ENCODE measurements at regions not wholly inside any gene's neighbourhood (a gene's known extent, or its start where the extent isn't known, plus 50 kb on each side); places are given as distances from the start of the nearest gene placed in this dataset.
"Not testable (repeated sequence)": the region's sequence is repeated elsewhere in the genome, so short reads cannot be mapped to it uniquely, and the experiment has no call there.

- DNase-seq (ENCODE audit: low read depth), result no peak
Measured at GRCh38 chr10:6734286-6734685, 154.2 kb upstream of the PRKCQ start.

- DNase-seq (ENCODE audit: low read depth), result no peak
Measured at GRCh38 chr10:6729861-6730344, 149.8 kb upstream of the PRKCQ start.

GRCh38 chr10:6729071-6729774 lies 149.1 kb upstream of the PRKCQ start:
- peak; percentile 36 for DNase-seq (ENCODE audit: low read depth)

- DNase-seq (ENCODE audit: low read depth), result no peak
Measured at GRCh38 chr10:6726924-6727323, 146.8 kb upstream of the PRKCQ start.

- no peak for DNase-seq (ENCODE audit: low read depth)
Measured at GRCh38 chr10:6722616-6723004, 142.5 kb upstream of the PRKCQ start.

- peak; percentile 57 for DNase-seq (ENCODE audit: low read depth)
Measured at GRCh38 chr10:6721964-6722615, 142.0 kb upstream of the PRKCQ start.

GRCh38 chr10:6721480-6721879 lies 141.4 kb upstream of the PRKCQ start:
- DNase-seq (ENCODE audit: low read depth), result peak; percentile 88

- no peak for DNase-seq (ENCODE audit: low read depth)
Measured at GRCh38 chr10:6719561-6719960, 139.5 kb upstream of the PRKCQ start.

- no peak for DNase-seq (ENCODE audit: low read depth)
Measured at GRCh38 chr10:6718550-6718949, 138.5 kb upstream of the PRKCQ start.

GRCh38 chr10:6716516-6716915 lies 136.4 kb upstream of the PRKCQ start:
- no peak for DNase-seq (ENCODE audit: low read depth)

GRCh38 chr10:6713716-6714115 lies 133.6 kb upstream of the PRKCQ start:
- no peak for DNase-seq (ENCODE audit: low read depth)

- DNase-seq (ENCODE audit: low read depth), result no peak
Measured at GRCh38 chr10:6713120-6713519, 133.0 kb upstream of the PRKCQ start.

- DNase-seq (ENCODE audit: low read depth), result no peak
Measured at GRCh38 chr10:6711881-6712280, 131.8 kb upstream of the PRKCQ start.

GRCh38 chr10:6711408-6711841 lies 131.3 kb upstream of the PRKCQ start:
- no peak for DNase-seq (ENCODE audit: low read depth)

- no peak for DNase-seq (ENCODE audit: low read depth)
Measured at GRCh38 chr10:6707352-6707751, 127.3 kb upstream of the PRKCQ start.

- no peak for DNase-seq (ENCODE audit: low read depth)
Measured at GRCh38 chr10:6706725-6707124, 126.6 kb upstream of the PRKCQ start.

GRCh38 chr10:6704896-6705295 lies 124.8 kb upstream of the PRKCQ start:
- DNase-seq (ENCODE audit: low read depth), result no peak

GRCh38 chr10:6702833-6703232 lies 122.8 kb upstream of the PRKCQ start:
- not testable (repeated sequence) for DNase-seq (ENCODE audit: low read depth)

- no peak for DNase-seq (ENCODE audit: low read depth)
Measured at GRCh38 chr10:6702030-6702429, 122.0 kb upstream of the PRKCQ start.

GRCh38 chr10:6701289-6701688 lies 121.2 kb upstream of the PRKCQ start:
- no peak for DNase-seq (ENCODE audit: low read depth)

- no peak for DNase-seq (ENCODE audit: low read depth)
Measured at GRCh38 chr10:6700066-6700465, 120.0 kb upstream of the PRKCQ start.

GRCh38 chr10:6699336-6699735 lies 119.3 kb upstream of the PRKCQ start:
- DNase-seq (ENCODE audit: low read depth), result no peak

- no peak for DNase-seq (ENCODE audit: low read depth)
Measured at GRCh38 chr10:6695519-6695918, 115.4 kb upstream of the PRKCQ start.
